ENCODE measurements at regions not wholly inside any gene's neighbourhood (a gene's known extent, or its start where the extent isn't known, plus 50 kb on each side); places are given as distances from the start of the nearest gene placed in this dataset.

DNA sequence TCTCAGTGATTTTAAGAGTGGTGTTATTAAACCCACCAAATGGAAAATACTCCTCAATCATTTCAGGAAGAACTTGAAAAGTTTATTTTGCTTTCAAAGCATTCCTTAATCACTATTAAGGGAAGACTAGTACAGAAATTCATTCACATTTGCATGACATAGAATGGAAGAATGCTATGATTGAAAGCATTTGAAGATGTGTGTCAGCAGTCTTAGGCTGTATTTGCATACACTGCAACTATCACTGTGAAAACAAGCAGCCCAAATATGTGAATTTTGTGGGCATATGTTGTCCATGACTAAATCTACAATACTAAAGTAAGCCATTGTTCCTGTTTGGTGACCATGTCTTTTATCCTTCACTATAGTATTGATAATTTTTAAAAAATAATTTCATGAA is 95.8 kb downstream of the CNTN3 start:
- TF ChIP-seq POLR2AphosphoS5 (IDR thresholded peaks at IDR 0.05; ENCODE audit: low read depth, low read length) (no peak), REST (IDR thresholded peaks at IDR 0.05; ENCODE audit: insufficient read depth in 1 of 2, low read depth in 2 of 2, low read length in 2 of 2) (no peak)

Measured in PFSK-1 (cell line).